Heart left ventricle (tissue), 13 donors: ENCODE measurements at regions not wholly inside any gene's neighbourhood (a gene's known extent, or its start where the extent isn't known, plus 50 kb on each side); places are given as distances from the start of the nearest gene placed in this dataset.

Experiments
- CTCF ChIP-seq, 12 donors: fragments of 200-600 bp; sonication (generic) in 4 of 12; IDR thresholded peaks; one replicate each; pipeline versions ENCODE4 v1.5.0 to v1.8.0; 2018 to 2022; ENCODE audit warnings: antibody characterized with exemption in 12 of 12, mild to moderate bottlenecking in 5 of 12
- POLR2A ChIP-seq, 2 donors: fragments of 450-650 bp; IDR thresholded peaks; one replicate each; pipeline ENCODE4 v1.6.1; 2017; ENCODE audit warnings: antibody characterized with exemption in 2 of 2, mild to moderate bottlenecking in 2 of 2, moderate library complexity in 2 of 2
- donor health status: ischemic (EF 13 %, LVEDD 7.1; RV severe dilation, severe dysfunction).
- donor health status: DM: no; HTN: yes; CAD: no.
- donor health status: DM: no; HTN: no; CAD: no.
- donor health status: ischemic (EF 25% LVEDD 6.9; RV normal size, moderate dysfunction).
- donor health status: ischemic (EF 25% LVEDD 5.7; RV mildly dilated, moderate dysfunction).
- donor health status: ischemic (EF 35%, LVEDD 5.7; RV mildly dilated, moderate dysfunction).
- donor health status: nonischemic (EF 11% LVEDD 7.7; RV severe dilation, severe dysfunction).
- donor health status: DM: yes; HTN: yes; CAD: no.
- donor health status: PGD.
- donor health status: ischemic (EF 29% LVEDD 5.4; RV normal size, mild dysfunction).
- donor health status: nonischemic (EF 23%, LVEDD 6.1; RV moderate dilation, normal function).

DNA sequence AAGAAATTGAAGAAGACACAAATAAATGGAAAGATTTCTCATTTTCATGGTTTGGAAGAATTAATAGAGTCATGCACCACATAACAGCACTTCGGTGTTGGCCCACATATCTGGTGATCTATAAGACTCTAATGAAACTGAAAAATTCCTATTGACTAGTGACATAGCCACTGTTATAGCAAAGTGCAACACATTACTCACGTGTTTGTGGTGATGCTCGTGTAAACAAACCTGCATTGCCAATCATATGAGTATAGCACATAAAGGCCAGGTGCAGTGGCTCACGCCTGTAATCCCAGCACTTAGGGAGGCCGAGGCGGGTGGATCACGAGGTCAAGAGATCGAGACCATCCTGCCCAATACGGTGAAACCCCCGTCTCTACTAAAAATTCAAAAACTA is 84.4 kb upstream of the STMND1 start:
- TF ChIP-seq CTCF (IDR thresholded peaks at IDR 0.05): no peak
- TF ChIP-seq POLR2A (IDR thresholded peaks at IDR 0.05): no peak
